WTC11 (cell line): ENCODE measurements at regions not wholly inside any gene's neighbourhood (a gene's known extent, or its start where the extent isn't known, plus 50 kb on each side); places are given as distances from the start of the nearest gene placed in this dataset.

Experiments
- ATAC-seq: fragments of 200-7000 bp; cut with Tn5 transposase; 2 replicates; pipeline ENCODE4 v1.10.0; 2021; ENCODE audit warnings: mild to moderate bottlenecking, moderate library complexity
- CTCF ChIA-PET: fragments of 300-600 bp; sonication (Branson Sonifier 250); formaldehyde crosslinking; loops from one replicate; lab custom pipeline; 2021; ENCODE audit warnings: antibody characterized with exemption; lab: Charles Lee
- POLR2A ChIA-PET: fragments of 350-600 bp; sonication (Branson Sonifier 250); formaldehyde crosslinking; loops from one replicate; lab custom pipeline; 2021; ENCODE audit warnings: antibody characterized with exemption; lab: Charles Lee
- DNase-seq: peaks from one replicate; pipeline ENCODE4 v3.0.0; 2021; ENCODE audit warnings: low spot score
- H3K27ac Mint-ChIP-seq: 2 replicates; pipeline ENCODE4 v1.8.0; 2021; ENCODE audit warnings: mixed read lengths
- H3K27me3 Mint-ChIP-seq: 2 replicates; pipeline ENCODE4 v1.8.0; 2021; ENCODE audit warnings: low read depth, mild to moderate bottlenecking, moderate library complexity, mixed read lengths
- H3K36me3 Mint-ChIP-seq: 2 replicates; pipeline ENCODE4 v1.8.0; 2021; ENCODE audit warnings: mixed read lengths
- H3K4me1 Mint-ChIP-seq: 2 replicates; pipeline ENCODE4 v1.8.0; 2022; ENCODE audit warnings: mixed read lengths
- H3K4me3 Mint-ChIP-seq: 2 replicates; pipeline ENCODE4 v1.8.0; 2021; ENCODE audit warnings: mild to moderate bottlenecking, moderate library complexity, mixed read lengths
- H3K9me3 Mint-ChIP-seq: 2 replicates; pipeline ENCODE4 v1.8.0; 2021; ENCODE audit warnings: mixed read lengths
- CBFB ChIP-seq: sonication (generic); formaldehyde crosslinking; IDR thresholded peaks from 2 replicates; pipeline ENCODE4 v1.8.1; 2022; ENCODE audit warnings: mild to moderate bottlenecking, low read depth, missing genetic modification reagents
- CREB1 ChIP-seq: sonication (generic); formaldehyde crosslinking; IDR thresholded peaks from 2 replicates; pipeline ENCODE4 v1.8.0; 2023; ENCODE audit warnings: mild to moderate bottlenecking, missing genetic modification reagents
- E2F5 ChIP-seq: sonication (generic); formaldehyde crosslinking; IDR thresholded peaks from 2 replicates; pipeline ENCODE4 v1.8.1; 2022; ENCODE audit warnings: mild to moderate bottlenecking, moderate library complexity, missing genetic modification reagents
- ESRRA ChIP-seq: sonication (generic); formaldehyde crosslinking; IDR thresholded peaks from 2 replicates; pipeline ENCODE4 v1.8.1; 2022; ENCODE audit warnings: mild to moderate bottlenecking, missing genetic modification reagents, borderline replicate concordance
- FOXJ3 ChIP-seq: sonication (generic); formaldehyde crosslinking; IDR thresholded peaks from 2 replicates; pipeline ENCODE4 v1.9.0; 2021; ENCODE audit warnings: missing genetic modification reagents, mild to moderate bottlenecking, borderline replicate concordance
- GTF2I ChIP-seq: fragments of 250-450 bp; sonication (Bioruptor Pico); conservative IDR thresholded peaks from 2 replicates; pipeline ENCODE4 v1.4.0; 2021; ENCODE audit warnings: mild to moderate bottlenecking
- HMGA2 ChIP-seq: fragments of 250-450 bp; sonication (Bioruptor Pico); IDR thresholded peaks from 2 replicates; pipeline ENCODE4 v1.4.0; 2021; ENCODE audit warnings: mild to moderate bottlenecking, moderate library complexity
- IRF2 ChIP-seq: sonication (generic); formaldehyde crosslinking; IDR thresholded peaks from 2 replicates; pipeline ENCODE4 v1.8.0; 2022; ENCODE audit warnings: low read depth, missing genetic modification reagents, borderline replicate concordance
- MXD4 ChIP-seq: fragments of 250-450 bp; sonication (Bioruptor Pico); IDR thresholded peaks from 2 replicates; pipeline ENCODE4 v1.8.0; 2021; ENCODE audit warnings: mild to moderate bottlenecking, moderate library complexity, borderline replicate concordance
- NR2C2 ChIP-seq: sonication (generic); formaldehyde crosslinking; IDR thresholded peaks from 2 replicates; pipeline ENCODE4 v1.8.0; 2022; ENCODE audit warnings: mild to moderate bottlenecking, missing genetic modification reagents
- TP53 ChIP-seq: sonication (generic); formaldehyde crosslinking; IDR thresholded peaks from 2 replicates; pipeline ENCODE4 v1.8.1; 2023; ENCODE audit warnings: mild to moderate bottlenecking, missing genetic modification reagents
- ZBTB43 ChIP-seq: sonication (generic); formaldehyde crosslinking; IDR thresholded peaks from 2 replicates; pipeline ENCODE4 v1.8.1; 2023; ENCODE audit warnings: mild to moderate bottlenecking, missing genetic modification reagents
- ZMAT4 ChIP-seq: fragments of 250-450 bp; sonication (Bioruptor Pico); IDR thresholded peaks from 2 replicates; pipeline ENCODE4 v1.9.0; 2021; ENCODE audit warnings: mild to moderate bottlenecking
- ZNF121 ChIP-seq: sonication (generic); formaldehyde crosslinking; IDR thresholded peaks from 2 replicates; pipeline ENCODE4 v1.8.0; 2023; ENCODE audit warnings: missing genetic modification reagents
- ZNF263 ChIP-seq: sonication (generic); formaldehyde crosslinking; IDR thresholded peaks from 2 replicates; pipeline ENCODE4 v1.8.1; 2022; ENCODE audit warnings: low read depth, mild to moderate bottlenecking, moderate library complexity, missing genetic modification reagents
- ZNF416 ChIP-seq: fragments of 250-450 bp; sonication (Bioruptor Pico); IDR thresholded peaks from 2 replicates; pipeline ENCODE4 v1.9.0; 2021; ENCODE audit warnings: mild to moderate bottlenecking, inconsistent platforms
- ZNF423 ChIP-seq: fragments of 250-450 bp; sonication (Bioruptor Pico); IDR thresholded peaks from 2 replicates; pipeline ENCODE4 v2.1.2; 2022; ENCODE audit warnings: mild to moderate bottlenecking, moderate library complexity
- ZNF532 ChIP-seq: fragments of 250-450 bp; sonication (Bioruptor Pico); IDR thresholded peaks from 2 replicates; pipeline ENCODE4 v1.9.0; 2021; ENCODE audit warnings: mild to moderate bottlenecking, borderline replicate concordance
- TF ChIP-seq, protein P1 (sequence below): sonication (generic); formaldehyde crosslinking; IDR thresholded peaks from 2 replicates; pipeline ENCODE4 v1.8.1; 2022; ENCODE audit warnings: mild to moderate bottlenecking, missing genetic modification reagents, moderate library complexity, borderline replicate concordance
- TF ChIP-seq, protein P2 (sequence below): sonication (generic); formaldehyde crosslinking; IDR thresholded peaks from 2 replicates; pipeline ENCODE4 v1.8.0; 2023; ENCODE audit warnings: missing genetic modification reagents
- TF ChIP-seq, protein P3 (sequence below): sonication (generic); formaldehyde crosslinking; IDR thresholded peaks from 2 replicates; pipeline ENCODE4 v1.8.0; 2022; ENCODE audit warnings: mild to moderate bottlenecking, missing genetic modification reagents
- TF ChIP-seq, protein P4 (sequence below): sonication (generic); formaldehyde crosslinking; IDR thresholded peaks from 2 replicates; pipeline ENCODE4 v1.8.0; 2022; ENCODE audit warnings: mild to moderate bottlenecking, missing genetic modification reagents

DNA sequence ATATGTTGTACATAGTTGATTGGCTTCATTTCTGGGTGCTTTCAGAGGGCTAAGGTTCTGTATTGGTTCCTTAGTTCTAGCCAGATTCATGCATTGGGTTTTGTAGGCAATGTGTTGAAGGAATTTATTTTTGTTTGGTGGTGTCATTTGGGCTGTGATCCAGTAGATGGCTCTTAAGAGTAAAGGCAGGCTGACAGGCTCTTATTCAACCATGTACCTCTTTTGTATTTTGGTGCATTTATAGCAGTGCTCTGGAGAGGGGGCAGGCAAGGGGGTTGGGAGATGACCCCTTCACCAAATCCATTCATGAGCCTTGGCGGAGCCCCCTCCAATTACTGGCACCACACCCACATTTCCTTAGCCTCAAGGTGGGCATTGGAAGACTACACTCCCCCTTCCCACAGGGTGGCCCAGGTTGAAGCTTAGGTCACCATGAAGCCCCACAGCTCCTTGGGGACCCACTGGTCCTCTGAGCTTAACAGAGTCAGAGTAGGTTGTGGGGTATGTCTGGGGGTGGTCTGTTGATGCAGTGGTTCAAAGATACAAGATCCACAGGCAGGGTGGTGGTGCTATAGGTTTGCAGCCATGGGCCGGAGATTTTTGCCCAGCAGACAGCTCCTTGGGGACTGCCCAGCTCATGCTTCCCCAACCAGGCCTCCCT is 143.0 kb upstream of the GNPDA2 start:
- CTCF ChIA-PET: no interaction called here
- POLR2A ChIA-PET: no interaction called here
- no peak for TF ChIP-seq ZNF263
- TF ChIP-seq ZBTB43 (CRISPR knock-in tag): no peak
- TF ChIP-seq ZNF121 (CRISPR knock-in tag): no peak
- TF ChIP-seq FOXJ3 (CRISPR knock-in tag): no peak
- no peak for TF ChIP-seq ZMAT4
- TF ChIP-seq, protein P1, sequence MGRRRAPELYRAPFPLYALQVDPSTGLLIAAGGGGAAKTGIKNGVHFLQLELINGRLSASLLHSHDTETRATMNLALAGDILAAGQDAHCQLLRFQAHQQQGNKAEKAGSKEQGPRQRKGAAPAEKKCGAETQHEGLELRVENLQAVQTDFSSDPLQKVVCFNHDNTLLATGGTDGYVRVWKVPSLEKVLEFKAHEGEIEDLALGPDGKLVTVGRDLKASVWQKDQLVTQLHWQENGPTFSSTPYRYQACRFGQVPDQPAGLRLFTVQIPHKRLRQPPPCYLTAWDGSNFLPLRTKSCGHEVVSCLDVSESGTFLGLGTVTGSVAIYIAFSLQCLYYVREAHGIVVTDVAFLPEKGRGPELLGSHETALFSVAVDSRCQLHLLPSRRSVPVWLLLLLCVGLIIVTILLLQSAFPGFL: no peak
- TF ChIP-seq, protein P2, sequence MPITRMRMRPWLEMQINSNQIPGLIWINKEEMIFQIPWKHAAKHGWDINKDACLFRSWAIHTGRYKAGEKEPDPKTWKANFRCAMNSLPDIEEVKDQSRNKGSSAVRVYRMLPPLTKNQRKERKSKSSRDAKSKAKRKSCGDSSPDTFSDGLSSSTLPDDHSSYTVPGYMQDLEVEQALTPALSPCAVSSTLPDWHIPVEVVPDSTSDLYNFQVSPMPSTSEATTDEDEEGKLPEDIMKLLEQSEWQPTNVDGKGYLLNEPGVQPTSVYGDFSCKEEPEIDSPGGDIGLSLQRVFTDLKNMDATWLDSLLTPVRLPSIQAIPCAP (CRISPR knock-in tag): no peak
- TF ChIP-seq ZNF423: no peak
- no peak for TF ChIP-seq IRF2 (CRISPR knock-in tag)
- no peak for TF ChIP-seq E2F5 (CRISPR knock-in tag)
- no peak for TF ChIP-seq NR2C2
- Mint-ChIP-seq H3K4me3 (no peak overlapping the region), H3K27ac (no peak overlapping the region), H3K36me3 (no peaks in the 10 kb centered on the region), H3K27me3 (no peaks in the 10 kb centered on the region; the same call in none of the 2 replicates), H3K4me1 (peaks cover 22% of the 10 kb centered on the region), H3K9me3 (peaks cover 6% of the 10 kb centered on the region)
- peak; percentile 80 for ATAC-seq
- DNase-seq: no peak

- H3K9me3 Mint-ChIP-seq: peaks cover 6% of the 10 kb centered on the region
- ChIA-PET CTCF (no interaction called here), POLR2A (no interaction called here)
- H3K27ac Mint-ChIP-seq: no peak overlapping the region
- DNase-seq: no peak
- peaks cover 43% of the 10 kb centered on the region for H3K27me3 Mint-ChIP-seq
- H3K36me3 Mint-ChIP-seq: 0 out of 2 replicates have a peak, but pooled peaks cover 4% of the 10 kb centered on the region
- H3K4me1 Mint-ChIP-seq: peaks cover 50% of the 10 kb centered on the region
- H3K4me3 Mint-ChIP-seq: no peak overlapping the region
- ATAC-seq: no peak
- TF ChIP-seq, protein P3, sequence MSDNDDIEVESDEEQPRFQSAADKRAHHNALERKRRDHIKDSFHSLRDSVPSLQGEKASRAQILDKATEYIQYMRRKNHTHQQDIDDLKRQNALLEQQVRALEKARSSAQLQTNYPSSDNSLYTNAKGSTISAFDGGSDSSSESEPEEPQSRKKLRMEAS (CRISPR knock-in tag): no peak
- TF ChIP-seq CBFB (CRISPR knock-in tag) (no peak), MXD4 (CRISPR knock-in tag) (no peak), ZNF532 (CRISPR knock-in tag) (no peak), ZNF121 (CRISPR knock-in tag) (no peak), ZNF416 (CRISPR knock-in tag) (no peak), CREB1 (no peak), HMGA2 (CRISPR knock-in tag) (no peak), GTF2I (CRISPR knock-in tag) (no peak), IRF2 (CRISPR knock-in tag) (no peak), E2F5 (CRISPR knock-in tag) (no peak), ZNF423 (no peak), TP53 (no peak), ESRRA (CRISPR knock-in tag) (no peak)
- TF ChIP-seq, protein P4, sequence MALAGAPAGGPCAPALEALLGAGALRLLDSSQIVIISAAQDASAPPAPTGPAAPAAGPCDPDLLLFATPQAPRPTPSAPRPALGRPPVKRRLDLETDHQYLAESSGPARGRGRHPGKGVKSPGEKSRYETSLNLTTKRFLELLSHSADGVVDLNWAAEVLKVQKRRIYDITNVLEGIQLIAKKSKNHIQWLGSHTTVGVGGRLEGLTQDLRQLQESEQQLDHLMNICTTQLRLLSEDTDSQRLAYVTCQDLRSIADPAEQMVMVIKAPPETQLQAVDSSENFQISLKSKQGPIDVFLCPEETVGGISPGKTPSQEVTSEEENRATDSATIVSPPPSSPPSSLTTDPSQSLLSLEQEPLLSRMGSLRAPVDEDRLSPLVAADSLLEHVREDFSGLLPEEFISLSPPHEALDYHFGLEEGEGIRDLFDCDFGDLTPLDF: no peak
These were observed 135.4 kb upstream of the GNPDA2 start for GRCh38 chr4:44861756-44862155.
